K562 (cell line): ENCODE measurements at regions not wholly inside any gene's neighbourhood (a gene's known extent, or its start where the extent isn't known, plus 50 kb on each side); places are given as distances from the start of the nearest gene placed in this dataset.

Source experiments
- ATAC-seq: fragments of 200-7000 bp; cut with Tn5 transposase; 3 replicates; pipeline ENCODE4 v1.9.1; 2020; ENCODE audit warnings: moderate library complexity
- BruUV-seq: library from RNA; stranded (reverse); fragments of 400-500 nt; replicated peaks from 2 replicates; lab custom pipeline; 2021; lab: Mats Ljungman, UMichigan
- CTCF ChIA-PET: fragments of 300-600 bp; formaldehyde crosslinking; extraction: SDS; loops from one replicate; lab custom pipeline; 2021; ENCODE audit warnings: low intra/inter-chr PET ratio; lab: Yijun Ruan, JAX
- POLR2A ChIA-PET: fragments of 300-600, 350-650 bp; sonication (Branson Sonifier 250); formaldehyde crosslinking; extraction: SDS; loops from one replicate; lab custom pipeline; 2021; ENCODE audit warnings: antibody characterized with exemption, inconsistent platforms; lab: Yijun Ruan, JAX
- DNase-seq, 4 experiments: peaks; one replicate each; pipeline versions ENCODE4 v3.0.0 to v3.0.0-alpha.2; 2011 to 2018; ENCODE audit warnings: low spot score in 3 of 4, mixed read lengths in 3 of 4; ENCODE audit errors: extremely low read depth in 1 of 4
- FAIRE-seq: peaks from 2 replicates; lab custom pipeline; 2011; peaks lifted over from hg19 to GRCh38; lab: Jason Lieb, UNC
- H2AFZ ChIP-seq: 2 replicates; pipeline ENCODE4 v1.6.0; 2011; ENCODE audit warnings: low read depth, low read length, control low read depth, inconsistent platforms
- H3K27ac ChIP-seq: fragments of 200-600 bp; 3 replicates; pipeline ENCODE4 v1.8.0; 2011; ENCODE audit warnings: low read depth, mild to moderate bottlenecking, control low read depth, inconsistent platforms, low read length, moderate library complexity, mixed read lengths; ENCODE audit errors: extremely low read depth
- H3K27me3 ChIP-seq, 2 experiments: fragments of 300-600 bp in 1 of 2; 2 replicates in 1 of 2; 3 replicates in 1 of 2; pipeline versions ENCODE4 v1.6.0 to v1.8.0; 2011; ENCODE audit warnings: inconsistent platforms in 2 of 2, low read length in 2 of 2, mild to moderate bottlenecking in 1 of 2, mixed read lengths in 1 of 2, moderate library complexity in 1 of 2; ENCODE audit not compliant: control insufficient read depth in 2 of 2, insufficient read depth in 2 of 2
- H3K36me3 ChIP-seq: fragments of 300-600 bp; 3 replicates; pipeline ENCODE4 v1.8.0; 2011; ENCODE audit warnings: mild to moderate bottlenecking, low read length, inconsistent platforms; ENCODE audit not compliant: control insufficient read depth, insufficient read depth
- H3K4me1 ChIP-seq, 2 experiments: fragments of 200-600 bp in 1 of 2; replicated peaks in 1 of 2; 2 replicates in 1 of 2; 3 replicates in 1 of 2; pipeline versions ENCODE4 v1.5.1 to v1.8.0; 2011; ENCODE audit warnings: inconsistent platforms in 2 of 2, low read length in 2 of 2, mild to moderate bottlenecking in 1 of 2, mixed read lengths in 1 of 2, moderate library complexity in 1 of 2; ENCODE audit not compliant: control insufficient read depth in 2 of 2, insufficient read depth in 2 of 2
- H3K4me2 ChIP-seq: 2 replicates; pipeline ENCODE4 v1.6.1; 2011; ENCODE audit warnings: low read length, control low read depth, inconsistent platforms, mixed read lengths; ENCODE audit not compliant: insufficient read depth
- H3K4me3 ChIP-seq: fragments of 200-600 bp; sonication (generic), shearing (Covaris generic); 2 replicates; pipeline ENCODE4 v1.5.1; 2016; ENCODE audit warnings: control low read depth, inconsistent platforms
- H3K79me2 ChIP-seq: fragments of 200-600 bp; 3 replicates; pipeline ENCODE4 v1.8.0; 2011; ENCODE audit warnings: low read length, inconsistent platforms; ENCODE audit not compliant: control insufficient read depth, insufficient read depth
- H3K9ac ChIP-seq, 2 experiments: 2 replicates each; pipeline versions ENCODE4 v1.6.0 to v1.6.1; 2011; ENCODE audit warnings: low read depth in 2 of 2, low read length in 2 of 2, control low read depth in 1 of 2, inconsistent platforms in 1 of 2, mild to moderate bottlenecking in 1 of 2, mixed read lengths in 1 of 2; ENCODE audit not compliant: insufficient read depth in 1 of 2
- H3K9me1 ChIP-seq: one replicate; pipeline ENCODE4 v1.6.0; 2011; ENCODE audit warnings: inconsistent platforms, mild to moderate bottlenecking, low read length, moderate library complexity; ENCODE audit not compliant: control insufficient read depth, insufficient read depth
- H3K9me3 ChIP-seq: replicated peaks from 2 replicates; pipeline ENCODE4 v1.5.1; 2011; ENCODE audit warnings: low read depth, low read length, inconsistent platforms; ENCODE audit not compliant: control insufficient read depth, insufficient read depth
- H4K20me1 ChIP-seq: replicated peaks from 2 replicates; pipeline ENCODE4 v1.6.1; 2011; ENCODE audit warnings: low read length, inconsistent platforms, mixed read lengths; ENCODE audit not compliant: control insufficient read depth, insufficient read depth
- CHAMP1 ChIP-seq: fragments of 450-650 bp; IDR thresholded peaks from 2 replicates; pipeline ENCODE4 v1.6.1; 2016; ENCODE audit warnings: mild to moderate bottlenecking
- GTF2F1 ChIP-seq: IDR thresholded peaks from 2 replicates; pipeline ENCODE4 v1.6.1; 2011; ENCODE audit warnings: low read depth, low read length, improper control_type of control experiment
- HLTF ChIP-seq: fragments of 450-650 bp; IDR thresholded peaks from 2 replicates; pipeline ENCODE4 v1.6.1; 2016
- MCM2 ChIP-seq: fragments of 450-650 bp; IDR thresholded peaks from 2 replicates; pipeline ENCODE4 v1.6.1; 2017; ENCODE audit warnings: low read depth, mild to moderate bottlenecking
- MTA1 ChIP-seq: fragments of 450-650 bp; IDR thresholded peaks from 2 replicates; pipeline ENCODE4 v1.6.1; 2017; ENCODE audit warnings: borderline replicate concordance
- POLR2AphosphoS2 ChIP-seq: IDR thresholded peaks from 2 replicates; pipeline ENCODE4 v1.6.1; 2012; ENCODE audit warnings: low read length, improper control_type of control experiment
- ZBTB49 ChIP-seq: sonication (generic); formaldehyde crosslinking; IDR thresholded peaks from 2 replicates; pipeline ENCODE4 v1.8.0; 2022; ENCODE audit warnings: missing genetic modification reagents, mild to moderate bottlenecking, borderline replicate concordance
- ZNF232 ChIP-seq: sonication (generic); formaldehyde crosslinking; IDR thresholded peaks from 2 replicates; pipeline ENCODE4 v1.8.0; 2022; ENCODE audit warnings: mild to moderate bottlenecking, missing genetic modification reagents
- ZNF239 ChIP-seq: fragments of 250-450 bp; sonication (Bioruptor Pico); IDR thresholded peaks from 2 replicates; pipeline ENCODE4 v1.4.0; 2020; ENCODE audit warnings: mild to moderate bottlenecking
- ZNF316 ChIP-seq: fragments of 450-650 bp; IDR thresholded peaks from 2 replicates; pipeline ENCODE4 v1.6.1; 2016
- WGBS: fragments of 100-300 bp; shearing (Covaris generic); methylation state at CpG from one replicate; pipeline ENCODE4 v1.1.6; 2016; ENCODE audit warnings: low coverage, mixed read lengths; ENCODE audit not compliant: insufficient coverage; ENCODE audit errors: missing lambda C conversion rate; 5-methylcytosine and 5-hydroxymethylcytosine counted together
- in situ Hi-C: fragments of 300-500 bp; cut with MboI; formaldehyde crosslinking; loops from 4 replicates; pipeline ENCODE4 v1.15.0; 2018; ENCODE audit warnings: inconsistent platforms, mixed read lengths
- intact Hi-C: fragments of 100-400 bp; cut with micrococcal nuclease; formaldehyde crosslinking; loops from 2 replicates; pipeline ENCODE4 v1.14.2; 2022

GRCh38 chr2:160977376-160977775 is 182.9 kb upstream of the TANK start (continued):
- TF ChIP-seq MCM2 (no peak), GTF2F1 (no peak), ZNF232 (CRISPR knock-in tag) (no peak)

GRCh38 chr2:160977854-160978253 is 182.4 kb upstream of the TANK start:
- no peak for DNase-seq
- no peak for FAIRE-seq
- Histone ChIP-seq H3K36me3 (no peaks in the 10 kb centered on the region), H3K9ac (no peak overlapping the region), H3K9me3 (no peaks in the 10 kb centered on the region), H4K20me1 (no peaks in the 10 kb centered on the region), H3K27ac (no peak overlapping the region), H3K4me1 (no peaks in the 10 kb centered on the region)
- no peak for ATAC-seq
- TF ChIP-seq HLTF, result no peak
- TF ChIP-seq POLR2AphosphoS2, result no peak
- TF ChIP-seq CHAMP1, result no peak
- no peak for TF ChIP-seq ZNF239 (CRISPR knock-in tag)
- TF ChIP-seq ZBTB49 (CRISPR knock-in tag), result no peak
- no peak for TF ChIP-seq MTA1
- TF ChIP-seq ZNF316, result peak; percentile 13; the same call in 1 of the 2 replicates
- TF ChIP-seq, all 486 proteins: peak for 1
- Histone ChIP-seq H3K4me2 (no peak overlapping the region), H3K4me3 (no peak overlapping the region), H3K27me3 (no peaks in the 10 kb centered on the region), H2AFZ (no peak overlapping the region), H3K79me2 (no peaks in the 10 kb centered on the region), H3K9me1 (no peaks in the 10 kb centered on the region)
- ChIA-PET CTCF (no interaction called here), POLR2A (interaction anchor here (0.7 to 1.3 kb wide), 3 partner anchors 16 to 600 kb away, joined by 3 read pairs; no protein-coding TSS in a partner anchor)
- in situ Hi-C loops, result no loop called here
- BruUV-seq, result no TSS peak
- intact Hi-C loops, result loop anchor here (10.0 kb wide), 1 partner anchor 643 kb away; no protein-coding TSS in a partner anchor
- 3% methylated on average over 2 of the region's 2 CpGs for WGBS
